ENCODE measurements at regions not wholly inside any gene's neighbourhood (a gene's known extent, or its start where the extent isn't known, plus 50 kb on each side); places are given as distances from the start of the nearest gene placed in this dataset.

- TF ChIP-seq EZH2 (IDR thresholded peaks at IDR 0.05; ENCODE audit: borderline replicate concordance, low read depth, low read length, severe bottlenecking) (no peak), CTCF (IDR thresholded peaks at IDR 0.05; ENCODE audit: borderline replicate concordance, extremely low read depth, low read length, poor library complexity, severe bottlenecking) (no peak)
These were observed 433.7 kb upstream of the TNP1 start for GRCh38 chr2:217293607-217294006.
